GM18873 (cell line): ENCODE measurements at regions not wholly inside any gene's neighbourhood (a gene's known extent, or its start where the extent isn't known, plus 50 kb on each side); places are given as distances from the start of the nearest gene placed in this dataset.

Source experiments
- ATAC-seq: cut with Tn5 transposase; IDR thresholded peaks from one replicate; pipeline ENCODE4 v1.9.1; 2021; ENCODE audit warnings: mild to moderate bottlenecking, moderate library complexity, moderate number of reproducible peaks; ENCODE audit not compliant: unreplicated experiment, low FRiP score

GRCh38 chr2:167478196-167478595 is 589.9 kb downstream of the XIRP2 start:
- no peak for ATAC-seq

- no peak for ATAC-seq
Observed at GRCh38 chr2:167475791-167476190, 587.5 kb downstream of the XIRP2 start.

- ATAC-seq = no peak
Observed at GRCh38 chr2:167471734-167472133, 583.5 kb downstream of the XIRP2 start.

DNA sequence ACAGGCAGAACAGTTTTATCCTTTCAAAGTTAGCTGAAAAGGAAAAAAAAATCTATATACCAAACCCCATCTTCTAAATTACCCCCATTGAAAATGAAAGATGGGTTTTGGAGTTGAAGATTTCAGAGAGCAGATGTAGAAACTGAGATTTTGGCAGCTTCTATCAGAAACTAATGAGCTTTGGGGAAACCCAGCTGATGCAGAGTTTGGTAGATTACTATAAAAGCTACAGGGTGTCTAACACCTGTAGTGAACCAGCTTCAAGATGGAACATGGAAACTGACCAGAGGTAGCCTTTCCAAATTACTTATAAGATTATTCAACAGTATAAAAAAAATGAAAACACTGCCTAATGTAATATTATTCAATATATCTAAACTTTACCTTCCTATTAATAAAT is 583.1 kb downstream of the XIRP2 start:
- no peak for ATAC-seq

DNA sequence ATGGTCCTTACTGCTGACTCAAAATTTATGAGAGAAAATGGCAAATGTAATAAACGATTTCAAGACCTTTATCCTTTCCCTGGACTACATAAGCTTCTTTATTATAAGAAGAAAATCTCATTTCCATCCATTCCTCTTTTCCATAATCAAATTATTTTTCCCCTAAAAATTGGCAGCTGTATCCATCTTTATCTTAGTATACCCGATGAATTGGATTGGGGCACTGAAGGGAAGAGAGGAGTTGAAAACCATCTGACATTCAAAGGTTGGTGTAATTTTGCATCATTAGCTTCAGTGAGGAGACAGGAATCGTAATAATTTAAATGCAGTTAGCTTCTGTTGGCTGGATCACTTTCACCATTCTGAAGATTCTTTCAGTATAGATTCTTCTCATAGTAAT is 574.1 kb downstream of the XIRP2 start:
- no peak for ATAC-seq

GRCh38 chr2:167454036-167454435 is 565.8 kb downstream of the XIRP2 start:
- no peak for ATAC-seq

DNA sequence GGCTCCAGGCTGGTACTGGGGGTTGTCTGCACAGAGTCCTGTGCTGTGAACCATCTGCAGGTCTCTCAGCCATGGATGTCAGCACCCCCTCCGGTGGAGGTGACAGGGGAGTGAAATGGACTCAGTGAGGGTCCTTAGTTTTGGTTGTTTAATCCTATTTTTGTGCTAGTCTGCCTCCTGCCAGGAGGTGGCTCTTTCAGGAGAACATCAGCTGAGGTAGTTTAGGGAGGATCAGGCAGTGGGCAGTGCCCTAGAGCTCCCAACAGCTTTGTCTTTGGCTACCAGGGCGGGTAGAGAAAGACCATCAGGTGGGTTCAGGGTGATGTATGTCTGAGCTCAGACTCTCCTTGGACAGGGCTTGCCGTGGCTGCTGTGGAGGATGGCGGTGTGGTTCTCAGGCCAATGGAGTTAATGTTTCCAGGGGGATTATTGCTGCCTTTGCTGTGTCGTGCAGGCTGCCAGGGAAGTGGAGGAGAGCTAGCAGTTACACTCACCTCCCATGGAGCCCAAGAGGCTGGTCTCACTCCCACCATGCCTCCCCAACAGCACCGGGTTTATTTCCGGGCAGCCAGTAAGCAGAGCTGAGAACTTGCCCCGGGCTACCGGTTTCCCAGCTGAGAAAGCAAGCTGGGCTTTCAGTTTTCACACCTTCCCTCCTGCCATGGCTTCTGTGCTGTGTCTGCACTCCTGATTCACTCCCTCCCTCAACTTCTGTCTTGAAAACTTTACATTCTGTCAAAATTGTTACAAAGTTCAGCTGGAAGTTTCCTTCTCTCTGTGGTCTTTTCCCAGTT is 563.4 kb downstream of the XIRP2 start:
- no peak for ATAC-seq

DNA sequence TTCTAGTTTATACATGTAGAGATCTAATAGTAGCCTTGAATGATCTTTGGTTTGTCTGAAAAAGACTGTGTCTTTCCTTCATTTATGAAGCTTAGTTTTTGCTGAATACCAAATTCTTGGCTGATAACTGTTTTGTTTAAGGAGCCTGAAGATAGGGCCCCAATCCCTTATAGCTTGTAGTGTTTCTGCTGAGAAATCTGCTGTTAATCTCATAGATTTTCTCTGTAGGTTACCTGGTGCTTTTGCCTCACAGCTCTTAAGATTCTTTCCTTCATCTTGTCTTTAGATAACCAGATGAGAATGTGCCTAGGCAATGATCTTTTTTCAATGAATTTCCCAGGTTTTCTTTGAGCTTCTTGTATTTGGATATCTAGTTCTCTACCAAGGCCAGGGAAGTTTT is 562.1 kb downstream of the XIRP2 start:
- ATAC-seq = no peak

DNA sequence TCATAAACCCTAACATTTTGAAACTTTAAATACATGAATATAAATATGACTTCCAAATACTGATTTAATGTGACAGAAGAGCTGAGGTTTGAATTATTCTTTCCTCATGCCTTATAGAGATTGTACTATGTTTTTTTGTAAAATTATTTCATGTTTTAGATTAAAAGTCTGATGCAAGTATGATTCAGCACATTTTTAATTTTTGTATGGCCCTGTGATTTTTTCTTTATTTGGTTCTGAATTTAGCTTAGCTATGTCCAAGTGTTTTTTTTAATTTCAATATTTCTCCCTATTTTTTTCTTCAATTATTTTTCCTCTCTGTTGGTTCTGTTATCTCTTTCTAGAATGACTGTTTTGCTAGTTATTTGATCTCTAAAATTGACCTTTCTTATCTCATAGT is 552.1 kb downstream of the XIRP2 start:
- ATAC-seq = no peak

GRCh38 chr2:167438206-167438605 is 549.9 kb downstream of the XIRP2 start:
- ATAC-seq = no peak

GRCh38 chr2:167431949-167432348 is 543.7 kb downstream of the XIRP2 start:
- ATAC-seq = no peak

DNA sequence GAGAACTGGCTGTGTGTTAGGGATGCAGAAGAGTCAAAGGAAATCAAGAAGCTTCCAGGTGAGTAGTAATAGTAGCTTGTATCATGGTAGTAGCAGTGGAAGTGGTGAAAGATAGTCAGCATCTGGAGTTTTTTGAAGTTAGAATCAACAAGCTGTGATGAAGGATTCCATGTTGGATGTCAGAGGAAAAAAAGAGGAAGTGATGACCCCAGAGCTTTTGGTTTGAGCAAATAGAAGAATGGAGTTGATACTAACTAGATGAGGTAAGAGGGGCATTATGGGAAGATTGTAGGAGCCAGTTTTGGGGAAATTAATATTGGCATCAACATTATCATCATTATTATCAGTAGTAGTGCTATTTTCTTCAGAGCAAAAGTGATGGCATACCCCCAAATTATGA is 542.2 kb downstream of the XIRP2 start:
- ATAC-seq = no peak

DNA sequence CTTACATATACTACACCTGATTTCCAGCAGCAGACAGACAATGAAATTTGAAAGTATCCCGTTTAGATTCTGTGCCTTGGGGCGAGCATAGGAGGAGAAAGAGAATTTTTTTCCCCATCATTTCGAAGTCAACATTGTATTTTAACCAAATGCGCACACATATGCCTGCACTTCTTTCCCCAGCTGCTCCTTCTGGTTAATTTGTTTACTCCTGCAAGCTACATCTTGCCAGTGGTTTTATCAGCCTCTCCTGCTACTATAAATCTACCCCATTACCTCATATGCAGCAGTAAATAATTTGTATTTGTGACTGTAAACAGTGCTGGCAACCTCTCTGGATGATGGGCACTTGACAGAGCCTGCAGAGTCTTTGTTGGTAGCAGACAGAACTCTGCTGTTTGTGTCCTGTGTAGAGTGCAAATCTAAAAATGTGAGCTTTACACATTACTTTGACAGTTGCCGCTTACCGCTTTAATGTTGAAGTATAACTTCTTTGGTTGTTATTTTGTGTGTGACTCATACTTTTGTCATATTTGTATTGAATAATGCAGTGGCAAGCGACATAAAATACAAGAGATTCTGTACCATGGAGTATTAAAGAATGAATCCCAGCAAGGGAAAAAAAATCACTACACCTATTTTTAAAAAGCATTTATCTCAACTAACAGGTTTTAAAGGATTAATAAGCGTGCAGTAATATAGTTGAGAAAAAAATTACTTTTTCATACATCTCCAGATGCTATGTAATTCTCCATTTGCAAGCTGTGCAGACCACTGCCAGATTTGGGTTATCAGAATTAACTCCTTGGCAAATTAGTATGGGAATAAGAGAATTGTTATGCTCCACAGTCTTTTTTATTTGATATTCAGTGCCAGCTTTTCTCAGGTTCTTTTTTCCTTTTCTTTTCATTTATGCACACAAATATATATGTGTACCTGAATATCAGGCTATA is 536.8 kb downstream of the XIRP2 start:
- no peak for ATAC-seq

DNA sequence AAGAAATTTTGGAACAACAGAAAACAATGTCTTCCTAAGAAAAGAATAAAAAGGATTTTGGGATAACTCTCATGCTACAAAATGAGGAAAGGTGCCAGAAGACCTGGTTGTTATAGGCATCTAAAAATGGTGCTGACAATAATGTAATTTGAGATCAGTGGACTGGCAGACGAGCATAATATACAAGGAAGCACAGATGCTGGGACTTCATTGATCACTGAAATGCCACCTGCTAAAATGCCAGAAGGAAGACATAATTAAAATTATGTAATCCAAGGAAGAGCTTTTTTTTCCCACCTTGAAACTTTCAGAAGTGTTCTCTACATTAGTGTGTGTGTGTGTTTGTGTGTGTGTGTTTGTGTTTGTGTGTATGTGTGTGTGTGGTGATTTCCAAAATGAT is 535.9 kb downstream of the XIRP2 start:
- no peak for ATAC-seq

DNA sequence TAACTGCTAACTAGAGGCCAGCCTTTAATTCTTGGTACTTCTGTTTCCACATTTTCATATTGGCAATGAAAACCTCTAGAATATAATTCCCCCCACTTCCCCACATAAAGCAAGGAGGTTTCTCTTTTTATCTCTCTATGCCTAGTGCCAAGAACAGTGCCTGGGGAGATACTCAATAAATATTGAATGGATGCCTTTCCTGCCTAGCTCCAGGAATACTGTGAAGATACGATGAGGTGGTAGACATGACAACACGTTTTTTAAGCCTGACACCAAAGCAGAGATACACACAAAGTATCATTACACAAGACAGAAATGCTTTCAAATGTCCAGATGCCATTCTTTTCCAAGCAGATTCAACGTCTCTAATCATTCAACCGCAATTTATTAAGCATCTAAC is 535.5 kb downstream of the XIRP2 start:
- ATAC-seq = no peak

- no peak for ATAC-seq
Observed at GRCh38 chr2:167420211-167420610, 531.9 kb downstream of the XIRP2 start.

- ATAC-seq = no peak
Observed at GRCh38 chr2:167415068-167415467, 526.8 kb downstream of the XIRP2 start.

- ATAC-seq = no peak
Observed at GRCh38 chr2:167411367-167411766, 523.1 kb downstream of the XIRP2 start.

DNA sequence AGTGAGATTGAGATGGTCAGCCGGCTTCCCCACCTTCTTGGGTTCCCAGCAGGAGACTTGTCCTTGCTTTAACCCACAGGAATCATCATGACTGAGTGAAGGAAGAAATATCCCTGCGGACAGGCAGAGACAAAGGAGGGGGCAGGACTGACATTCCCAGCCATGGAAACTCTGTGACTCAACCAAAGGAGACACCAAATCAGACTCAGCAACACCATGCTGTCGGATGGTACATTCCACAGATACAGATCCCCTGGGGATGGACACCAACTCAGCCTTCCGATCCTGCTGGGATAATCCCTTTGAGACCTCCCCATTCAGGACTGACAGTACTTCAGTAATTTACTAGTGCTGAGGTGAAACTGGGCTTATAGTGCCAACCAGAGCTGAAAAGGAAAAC is 518.3 kb downstream of the XIRP2 start:
- no peak for ATAC-seq

- ATAC-seq = no peak
Observed at GRCh38 chr2:167404627-167405284, 516.5 kb downstream of the XIRP2 start.

DNA sequence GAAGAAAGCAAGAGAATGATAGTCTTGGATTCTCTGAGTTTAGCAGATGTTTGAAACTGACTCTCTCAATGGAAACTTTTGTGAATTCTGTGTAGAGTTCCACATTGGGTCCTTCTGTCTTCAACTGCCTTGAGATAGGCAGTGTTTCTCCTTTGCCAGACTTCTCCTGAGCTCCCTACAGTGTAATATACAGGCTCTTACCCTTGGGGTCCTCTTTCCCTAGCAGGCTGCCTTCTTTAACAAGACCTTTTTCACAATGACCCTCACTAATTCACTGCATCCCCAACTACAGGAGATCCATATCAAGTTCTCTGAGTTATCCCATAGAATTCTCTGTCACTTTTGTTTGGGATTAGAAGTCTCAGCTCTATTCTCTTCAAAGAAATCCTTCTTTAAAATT is 513.0 kb downstream of the XIRP2 start:
- ATAC-seq = no peak
